Right atrium auricular region (tissue), 2 donors: ENCODE measurements at regions not wholly inside any gene's neighbourhood (a gene's known extent, or its start where the extent isn't known, plus 50 kb on each side); places are given as distances from the start of the nearest gene placed in this dataset.
A peak's percentile ranks its signal among the peaks of the same experiment; 100 is the strongest.

Source experiments
- DNase-seq: peaks from one replicate; pipeline ENCODE4 v3.0.0-alpha.2; 2019; ENCODE audit warnings: low spot score
- H3K27ac ChIP-seq, 2 donors: fragments of 200-600 bp; sonication (generic); 1 replicate in 1 of 2; 2 replicates in 1 of 2; pipeline ENCODE4 v1.5.1; 2016 to 2019
- H3K27me3 ChIP-seq, 2 donors: fragments of 200-600 bp; sonication (generic); one replicate each; pipeline versions ENCODE4 v1.5.1 to v1.6.0; 2017 to 2019
- H3K36me3 ChIP-seq: fragments of 200-600 bp; sonication (generic); one replicate; pipeline ENCODE4 v1.5.1; 2016
- H3K4me1 ChIP-seq, 2 donors: fragments of 200-600 bp; sonication (generic); one replicate each; pipeline versions ENCODE4 v1.5.1 to v1.6.0; 2017 to 2019
- H3K4me3 ChIP-seq, 2 donors: fragments of 200-600 bp; sonication (generic); 1 replicate in 1 of 2; 2 replicates in 1 of 2; pipeline ENCODE4 v1.5.1; 2017 to 2019; ENCODE audit warnings: mild to moderate bottlenecking in 1 of 2, moderate library complexity in 1 of 2
- H3K9me3 ChIP-seq, 2 donors: fragments of 200-600 bp; sonication (generic); one replicate each; pipeline ENCODE4 v1.5.1; 2019
- TF ChIP-seq, protein P1 (sequence below), 2 donors: fragments of 200-600 bp; sonication (generic); IDR thresholded peaks; one replicate each; pipeline ENCODE4 v1.5.1; 2019; ENCODE audit warnings: antibody characterized with exemption in 2 of 2

DNA sequence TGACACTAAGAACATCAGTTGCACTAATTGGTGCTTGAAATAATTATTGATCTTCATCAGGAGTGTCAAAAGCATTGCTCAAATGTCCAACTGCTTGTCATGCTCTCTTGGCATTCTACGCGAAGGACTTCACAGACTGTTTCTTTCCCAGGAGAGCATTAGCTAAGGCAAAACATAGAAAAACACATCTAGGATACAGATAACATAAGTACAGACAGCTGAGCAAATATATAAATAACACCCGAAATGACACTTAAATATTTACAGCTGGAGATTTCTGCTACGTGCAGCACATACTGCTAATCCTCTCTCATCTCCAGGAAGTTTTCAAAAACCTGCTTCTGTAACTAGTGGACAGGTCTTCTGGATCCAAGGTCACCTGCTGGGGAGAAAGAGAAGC, 120.0 kb upstream of the PRMT8 start:
- Histone ChIP-seq H3K27ac (no peak overlapping the region), H3K9me3 (no peaks in the 10 kb centered on the region), H3K27me3 (peaks cover 0 to 5% of the 10 kb centered on the region in 2 donors), H3K4me3 (no peak overlapping the region), H3K4me1 (peaks cover 0 to 5% of the 10 kb centered on the region in 2 donors), H3K36me3 (no peaks in the 10 kb centered on the region)
- TF ChIP-seq, protein P1, sequence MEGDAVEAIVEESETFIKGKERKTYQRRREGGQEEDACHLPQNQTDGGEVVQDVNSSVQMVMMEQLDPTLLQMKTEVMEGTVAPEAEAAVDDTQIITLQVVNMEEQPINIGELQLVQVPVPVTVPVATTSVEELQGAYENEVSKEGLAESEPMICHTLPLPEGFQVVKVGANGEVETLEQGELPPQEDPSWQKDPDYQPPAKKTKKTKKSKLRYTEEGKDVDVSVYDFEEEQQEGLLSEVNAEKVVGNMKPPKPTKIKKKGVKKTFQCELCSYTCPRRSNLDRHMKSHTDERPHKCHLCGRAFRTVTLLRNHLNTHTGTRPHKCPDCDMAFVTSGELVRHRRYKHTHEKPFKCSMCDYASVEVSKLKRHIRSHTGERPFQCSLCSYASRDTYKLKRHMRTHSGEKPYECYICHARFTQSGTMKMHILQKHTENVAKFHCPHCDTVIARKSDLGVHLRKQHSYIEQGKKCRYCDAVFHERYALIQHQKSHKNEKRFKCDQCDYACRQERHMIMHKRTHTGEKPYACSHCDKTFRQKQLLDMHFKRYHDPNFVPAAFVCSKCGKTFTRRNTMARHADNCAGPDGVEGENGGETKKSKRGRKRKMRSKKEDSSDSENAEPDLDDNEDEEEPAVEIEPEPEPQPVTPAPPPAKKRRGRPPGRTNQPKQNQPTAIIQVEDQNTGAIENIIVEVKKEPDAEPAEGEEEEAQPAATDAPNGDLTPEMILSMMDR (IDR thresholded peaks at IDR 0.05) = no peak
- no peak for DNase-seq

DNA sequence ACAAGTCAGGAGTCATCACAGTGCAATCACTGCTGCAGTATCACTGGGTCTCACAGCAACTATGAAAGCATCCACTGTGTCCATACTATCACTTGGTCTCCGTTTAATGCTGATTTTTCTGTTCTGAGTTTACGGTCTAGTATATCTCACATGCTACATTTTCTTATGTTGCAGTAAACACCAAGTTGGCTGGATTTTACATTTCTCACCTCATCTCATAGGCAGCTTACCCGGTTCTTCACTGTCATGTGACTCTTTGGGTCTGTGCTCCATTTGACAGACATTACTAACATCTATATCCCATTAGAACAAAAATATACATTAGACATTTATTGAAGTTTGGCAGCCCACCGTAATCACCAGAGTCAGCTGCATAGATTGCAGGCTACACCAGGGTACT, 115.7 kb upstream of the PRMT8 start:
- Histone ChIP-seq H3K4me3 (no peak overlapping the region), H3K9me3 (no peaks in the 10 kb centered on the region), H3K4me1 (peaks cover 0 to under 1% of the 10 kb centered on the region in 2 donors)

DNA sequence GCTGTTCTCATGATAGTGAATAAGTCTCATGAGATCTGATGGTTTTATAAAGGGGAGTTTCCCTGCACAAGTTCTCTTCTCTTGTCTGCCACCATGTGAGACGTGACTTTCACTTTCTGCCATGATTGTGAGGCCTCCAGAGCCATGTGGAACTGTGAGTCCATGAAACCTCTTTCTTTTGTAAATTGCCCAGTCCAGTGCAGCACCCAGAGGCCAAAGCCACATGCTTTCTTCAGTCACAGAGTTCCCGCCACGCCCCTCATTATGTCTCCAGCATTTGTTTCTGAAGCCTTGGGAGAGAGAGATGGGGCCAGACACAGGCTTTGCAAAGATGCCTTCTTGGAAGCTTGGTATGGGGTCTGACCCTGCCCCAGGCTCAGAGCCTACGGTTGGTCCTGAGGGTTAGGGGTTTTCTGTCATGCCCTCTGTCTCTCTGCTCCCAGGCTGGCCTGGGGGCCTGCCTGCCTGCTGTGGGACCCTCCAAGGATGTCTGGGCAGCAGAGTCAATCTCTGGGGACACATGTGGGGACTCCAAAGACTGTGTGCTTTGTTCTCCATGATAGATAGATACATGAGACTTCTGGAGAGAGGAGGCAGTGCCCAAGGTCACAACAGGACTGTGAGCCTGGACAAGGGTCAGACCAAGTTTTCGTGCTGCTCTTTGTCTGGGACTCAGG, 114.1 kb upstream of the PRMT8 start:
- Histone ChIP-seq H3K4me1 (peaks cover 0 to 15% of the 10 kb centered on the region in 2 donors), H3K4me3 (no peak overlapping the region), H3K36me3 (no peaks in the 10 kb centered on the region), H3K27ac (no peak overlapping the region), H3K27me3 (no peaks in the 10 kb centered on the region), H3K9me3 (no peaks in the 10 kb centered on the region)
- DNase-seq = peak; percentile 16
- TF ChIP-seq, protein P1 (IDR thresholded peaks at IDR 0.05) = no peak

More for the DNA sequence above, 115.7 kb upstream of the PRMT8 start:
- TF ChIP-seq, protein P1 (IDR thresholded peaks at IDR 0.05) = no peak
- no peak overlapping the region for H3K27ac ChIP-seq
- H3K27me3 ChIP-seq = no peaks in the 10 kb centered on the region
- H3K36me3 ChIP-seq = no peaks in the 10 kb centered on the region
- no peak for DNase-seq

DNA sequence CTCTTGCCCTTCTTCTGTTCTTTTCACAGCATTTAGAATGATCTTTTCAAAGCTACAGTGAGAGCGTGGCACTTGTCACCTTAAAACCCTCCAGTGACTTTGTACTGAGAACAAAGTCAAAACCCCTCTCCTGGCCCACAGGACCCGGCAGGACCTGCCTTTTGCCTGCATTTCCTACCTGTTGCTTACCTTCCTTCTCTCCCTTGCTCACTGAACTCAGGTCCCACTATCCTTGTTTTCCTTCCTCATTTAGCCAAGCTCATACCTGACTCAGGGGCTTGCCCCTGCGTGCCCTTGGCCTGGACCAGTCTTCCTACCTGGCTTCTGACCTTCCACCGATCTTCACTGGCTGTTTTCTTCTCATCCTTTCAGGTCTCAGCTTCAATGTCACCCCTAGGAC, 112.3 kb upstream of the PRMT8 start:
- DNase-seq = no peak
- no peaks in the 10 kb centered on the region for H3K27me3 ChIP-seq

DNA sequence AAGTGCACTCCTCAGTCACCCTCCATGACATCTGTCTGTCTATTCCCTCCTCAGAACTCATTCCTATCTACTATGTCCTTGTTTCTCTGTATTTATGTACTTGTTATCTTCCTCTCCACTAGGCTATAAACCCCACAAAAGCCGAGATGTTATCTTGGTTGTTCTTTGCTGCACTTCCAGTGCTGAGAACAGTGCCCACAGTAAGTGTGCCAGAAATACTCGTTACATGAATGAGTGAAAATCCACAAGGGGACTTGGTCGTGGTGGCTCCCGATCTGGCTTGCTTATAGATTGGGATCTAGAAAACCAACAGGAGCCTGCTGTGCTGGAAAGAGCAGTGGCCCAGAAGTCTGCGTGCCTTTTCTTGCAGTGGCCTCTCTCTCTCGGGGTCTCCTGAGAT, 111.9 kb upstream of the PRMT8 start:
- no peaks in the 10 kb centered on the region for H3K27me3 ChIP-seq
- H3K4me3 ChIP-seq = no peak overlapping the region
- no peaks in the 10 kb centered on the region for H3K36me3 ChIP-seq
- TF ChIP-seq, protein P1 (IDR thresholded peaks at IDR 0.05) = no peak
- H3K9me3 ChIP-seq = no peaks in the 10 kb centered on the region
- DNase-seq = peak; percentile 7
- H3K27ac ChIP-seq = no peak overlapping the region
- H3K4me1 ChIP-seq = peaks cover 0 to 15% of the 10 kb centered on the region in 2 donors

More for the DNA sequence above, 112.3 kb upstream of the PRMT8 start:
- TF ChIP-seq, protein P1 (IDR thresholded peaks at IDR 0.05) = no peak
- Histone ChIP-seq H3K27ac (no peak overlapping the region), H3K4me1 (peaks cover 0 to 15% of the 10 kb centered on the region in 2 donors), H3K4me3 (no peak overlapping the region), H3K36me3 (no peaks in the 10 kb centered on the region), H3K9me3 (no peaks in the 10 kb centered on the region)
